GM12878 (cell line): ENCODE measurements at regions not wholly inside any gene's neighbourhood (a gene's known extent, or its start where the extent isn't known, plus 50 kb on each side); places are given as distances from the start of the nearest gene placed in this dataset.

Experiments used
- ATAC-seq: fragments of 200-7000 bp; cut with Tn5 transposase; 3 replicates; pipeline ENCODE4 v1.9.1; 2020; ENCODE audit warnings: mild to moderate bottlenecking, moderate library complexity
- BruUV-seq: library from RNA; stranded (reverse); fragments of 400-500 nt; replicated peaks from 2 replicates; lab custom pipeline; 2021; lab: Mats Ljungman, UMichigan
- CTCF ChIA-PET: fragments of 300-600 bp; sonication (Branson Sonifier 250); formaldehyde crosslinking; extraction: SDS; loops from one replicate; lab custom pipeline; 2021; ENCODE audit warnings: inconsistent platforms; lab: Yijun Ruan, JAX
- POLR2A ChIA-PET: fragments of 350-600 bp; formaldehyde crosslinking; extraction: SDS; loops from one replicate; lab custom pipeline; 2021; ENCODE audit warnings: inconsistent platforms; lab: Charles Lee
- RAD21 ChIA-PET: fragments of 300-600 bp; sonication (Branson Sonifier 250); formaldehyde crosslinking; loops from one replicate; lab custom pipeline; 2023; ENCODE audit warnings: antibody characterized with exemption; ENCODE audit not compliant: unreplicated experiment; lab: Charles Lee
- SMC1A ChIA-PET: fragments of 300-600 bp; sonication (Branson Sonifier 250); formaldehyde crosslinking; loops from one replicate; lab custom pipeline; 2023; ENCODE audit not compliant: unreplicated experiment, uncharacterized antibody; lab: Charles Lee
- DNase-seq: peaks from one replicate; pipeline ENCODE4 v3.0.0-alpha.2; 2011; ENCODE audit warnings: low read depth, low spot score
- FAIRE-seq: peaks from 3 replicates; lab custom pipeline; 2011; peaks lifted over from hg19 to GRCh38; lab: Jason Lieb, UNC
- H2AFZ ChIP-seq: 2 replicates; pipeline ENCODE4 v1.6.0; 2011; ENCODE audit warnings: low read depth, low read length, control low read depth; ENCODE audit not compliant: control insufficient read depth
- H3K27ac ChIP-seq: 2 replicates; pipeline ENCODE4 v1.5.1; 2011; ENCODE audit warnings: control low read depth; ENCODE audit not compliant: control insufficient read depth, insufficient read depth
- H3K27me3 ChIP-seq, 2 experiments: replicated peaks in 1 of 2; 2 replicates each; pipeline versions ENCODE4 v1.6.0 to v1.6.1; 2011; ENCODE audit warnings: low read length in 1 of 2; ENCODE audit not compliant: control insufficient read depth in 2 of 2, insufficient read depth in 2 of 2
- H3K36me3 ChIP-seq, 2 experiments: 2 replicates each; pipeline ENCODE4 v1.5.1; 2011; ENCODE audit warnings: low read length in 1 of 2; ENCODE audit not compliant: control insufficient read depth in 2 of 2, insufficient read depth in 2 of 2
- H3K4me1 ChIP-seq: 2 replicates; pipeline ENCODE4 v1.6.1; 2011; ENCODE audit warnings: mild to moderate bottlenecking, low read length, moderate library complexity, mixed read lengths; ENCODE audit not compliant: control insufficient read depth, insufficient read depth
- H3K4me2 ChIP-seq: 2 replicates; pipeline ENCODE4 v1.6.0; 2011; ENCODE audit warnings: control low read depth; ENCODE audit not compliant: control insufficient read depth, insufficient read depth
- H3K4me3 ChIP-seq: fragments of 200-600 bp; sonication (generic); 2 replicates; pipeline ENCODE4 v1.5.1; 2016
- H3K79me2 ChIP-seq: 2 replicates; pipeline ENCODE4 v1.6.0; 2011; ENCODE audit warnings: low read length; ENCODE audit not compliant: control insufficient read depth, insufficient read depth
- H3K9ac ChIP-seq: 2 replicates; pipeline ENCODE4 v1.8.0; 2011; ENCODE audit warnings: low read length, control low read depth, mixed read lengths; ENCODE audit not compliant: control insufficient read depth, insufficient read depth
- H3K9me3 ChIP-seq: replicated peaks from 3 replicates; pipeline ENCODE4 v1.5.1; 2011; ENCODE audit warnings: mild to moderate bottlenecking, low read length; ENCODE audit not compliant: control insufficient read depth, insufficient read depth
- H4K20me1 ChIP-seq: 2 replicates; pipeline ENCODE4 v1.6.0; 2011; ENCODE audit not compliant: control insufficient read depth, insufficient read depth
- E2F4 ChIP-seq: IDR thresholded peaks from 2 replicates; pipeline ENCODE4 v1.6.1; 2012; ENCODE audit warnings: low read depth, low read length, improper control_type of control experiment
- HCFC1 ChIP-seq: fragments of 150-350 bp; IDR thresholded peaks from 2 replicates; pipeline ENCODE4 v1.6.1; 2014; ENCODE audit warnings: low read length
- HDGF ChIP-seq: fragments of 450-650 bp; IDR thresholded peaks from 2 replicates; pipeline ENCODE4 v1.6.1; 2016; ENCODE audit warnings: antibody characterized with exemption
- IKZF1 ChIP-seq: fragments of 450-650 bp; conservative IDR thresholded peaks from 2 replicates; pipeline ENCODE4 v1.6.1; 2017; ENCODE audit warnings: antibody characterized with exemption, mild to moderate bottlenecking
- MEF2A ChIP-seq: IDR thresholded peaks from 2 replicates; pipeline ENCODE4 v1.6.1; 2011; ENCODE audit warnings: low read depth, mild to moderate bottlenecking, low read length, moderate library complexity; ENCODE audit not compliant: insufficient read depth
- MEF2B ChIP-seq: fragments of 450-650 bp; IDR thresholded peaks from 2 replicates; pipeline ENCODE4 v1.6.1; 2018; ENCODE audit warnings: mild to moderate bottlenecking, moderate library complexity; ENCODE audit not compliant: partially characterized antibody, poor library complexity, severe bottlenecking
- NKRF ChIP-seq: fragments of 450-650 bp; conservative IDR thresholded peaks from 2 replicates; pipeline ENCODE4 v1.6.1; 2017; ENCODE audit warnings: mild to moderate bottlenecking, moderate library complexity
- NR2C1 ChIP-seq: fragments of 450-650 bp; IDR thresholded peaks from 2 replicates; pipeline ENCODE4 v1.6.1; 2017; ENCODE audit warnings: antibody characterized with exemption, mild to moderate bottlenecking, moderate library complexity
- PBX3 ChIP-seq: IDR thresholded peaks from 2 replicates; pipeline ENCODE4 v1.6.1; 2011; ENCODE audit warnings: mild to moderate bottlenecking, low read depth, low read length, moderate library complexity; ENCODE audit not compliant: insufficient replicate concordance
- SMAD5 ChIP-seq: IDR thresholded peaks from 2 replicates; pipeline ENCODE4 v1.6.1; 2016; ENCODE audit warnings: antibody characterized with exemption, low read depth
- YBX1 ChIP-seq: fragments of 450-650 bp; IDR thresholded peaks from 2 replicates; pipeline ENCODE4 v1.6.1; 2016; ENCODE audit warnings: antibody characterized with exemption
- whole genome bisulfite sequencing: methylation state at CpG from one replicate; pipeline ENCODE4 v1.1.6; 2016; ENCODE audit warnings: low lambda C conversion rate; ENCODE audit not compliant: insufficient replicate concordance, insufficient coverage; ENCODE audit errors: missing lambda C conversion rate; 5-methylcytosine and 5-hydroxymethylcytosine counted together
- in situ Hi-C: fragments of 300-500 bp; cut with MboI; formaldehyde crosslinking; loops from 9 replicates; pipeline ENCODE4 v1.14.3; 2018; ENCODE audit warnings: mixed read lengths
- intact Hi-C: fragments of 100-400 bp; cut with micrococcal nuclease; formaldehyde crosslinking; loops from one replicate; pipeline ENCODE4 v1.14.2; 2022; ENCODE audit not compliant: unreplicated experiment
- TF ChIP-seq, protein P1 (sequence below): fragments of 450-650 bp; formaldehyde crosslinking; IDR thresholded peaks from 2 replicates; pipeline ENCODE4 v1.5.0; 2022; ENCODE audit warnings: mild to moderate bottlenecking, missing genetic modification characterization

DNA sequence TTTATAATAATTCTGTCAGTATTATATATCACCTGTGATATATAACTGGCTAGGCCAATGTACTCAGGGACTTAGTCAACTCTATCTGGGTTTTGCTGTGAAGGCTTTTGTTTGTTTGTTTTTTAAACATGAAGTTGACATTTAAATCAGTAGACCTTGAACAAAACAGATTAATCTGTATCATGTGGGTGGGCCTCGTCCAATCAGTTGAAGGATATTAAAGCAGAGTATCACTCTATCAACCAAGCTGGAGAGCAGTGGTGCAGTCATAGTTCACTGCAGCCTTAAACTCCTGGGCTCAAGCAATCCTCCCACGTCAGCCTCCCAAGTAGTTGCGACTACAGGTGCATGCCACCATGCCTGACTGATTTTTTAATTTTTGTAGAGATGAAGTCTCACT, 870.2 kb downstream of the TYW1 start (continued):
- TF ChIP-seq PBX3 (no peak), IKZF1 (no peak), NKRF (no peak)

- FAIRE-seq (no peak), DNase-seq (no peak), ATAC-seq (no peak)
- H3K79me2 ChIP-seq = no peaks in the 10 kb centered on the region
- H3K9me3 ChIP-seq = no peaks in the 10 kb centered on the region; the same call in 2 of the 3 replicates
- no peak overlapping the region for H2AFZ ChIP-seq
- H3K27me3 ChIP-seq = no peaks in the 10 kb centered on the region
- ChIA-PET RAD21 (no interaction called here), SMC1A (no interaction called here), POLR2A (no interaction called here), CTCF (no interaction called here)
- H3K4me2 ChIP-seq = no peak overlapping the region
- H4K20me1 ChIP-seq = no peaks in the 10 kb centered on the region
- 18% methylated on average over 2 of the region's 2 CpGs for WGBS
- intact Hi-C loops (no loop called here), in situ Hi-C loops (no loop called here)
- H3K36me3 ChIP-seq = no peaks in the 10 kb centered on the region
- H3K4me1 ChIP-seq = no peaks in the 10 kb centered on the region
- no peak overlapping the region for H3K9ac ChIP-seq
- H3K4me3 ChIP-seq = no peak overlapping the region
- no TSS peak for BruUV-seq
- no peak overlapping the region for H3K27ac ChIP-seq
- TF ChIP-seq MEF2A = no peak
- TF ChIP-seq NR2C1 = no peak
- no peak for TF ChIP-seq YBX1
- no peak for TF ChIP-seq SMAD5
- no peak for TF ChIP-seq MEF2B
- TF ChIP-seq E2F4 = no peak
- no peak for TF ChIP-seq HDGF
- no peak for TF ChIP-seq HCFC1
- TF ChIP-seq, protein P1, sequence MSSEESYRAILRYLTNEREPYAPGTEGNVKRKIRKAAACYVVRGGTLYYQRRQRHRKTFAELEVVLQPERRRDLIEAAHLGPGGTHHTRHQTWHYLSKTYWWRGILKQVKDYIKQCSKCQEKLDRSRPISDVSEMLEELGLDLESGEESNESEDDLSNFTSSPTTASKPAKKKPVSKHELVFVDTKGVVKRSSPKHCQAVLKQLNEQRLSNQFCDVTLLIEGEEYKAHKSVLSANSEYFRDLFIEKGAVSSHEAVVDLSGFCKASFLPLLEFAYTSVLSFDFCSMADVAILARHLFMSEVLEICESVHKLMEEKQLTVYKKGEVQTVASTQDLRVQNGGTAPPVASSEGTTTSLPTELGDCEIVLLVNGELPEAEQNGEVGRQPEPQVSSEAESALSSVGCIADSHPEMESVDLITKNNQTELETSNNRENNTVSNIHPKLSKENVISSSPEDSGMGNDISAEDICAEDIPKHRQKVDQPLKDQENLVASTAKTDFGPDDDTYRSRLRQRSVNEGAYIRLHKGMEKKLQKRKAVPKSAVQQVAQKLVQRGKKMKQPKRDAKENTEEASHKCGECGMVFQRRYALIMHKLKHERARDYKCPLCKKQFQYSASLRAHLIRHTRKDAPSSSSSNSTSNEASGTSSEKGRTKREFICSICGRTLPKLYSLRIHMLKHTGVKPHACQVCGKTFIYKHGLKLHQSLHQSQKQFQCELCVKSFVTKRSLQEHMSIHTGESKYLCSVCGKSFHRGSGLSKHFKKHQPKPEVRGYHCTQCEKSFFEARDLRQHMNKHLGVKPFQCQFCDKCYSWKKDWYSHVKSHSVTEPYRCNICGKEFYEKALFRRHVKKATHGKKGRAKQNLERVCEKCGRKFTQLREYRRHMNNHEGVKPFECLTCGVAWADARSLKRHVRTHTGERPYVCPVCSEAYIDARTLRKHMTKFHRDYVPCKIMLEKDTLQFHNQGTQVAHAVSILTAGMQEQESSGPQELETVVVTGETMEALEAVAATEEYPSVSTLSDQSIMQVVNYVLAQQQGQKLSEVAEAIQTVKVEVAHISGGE (CRISPR knock-in tag) = no peak
Measured at GRCh38 chr7:67870396-67870795, 873.8 kb downstream of the TYW1 start.
